DND-41 (cell line): ENCODE measurements at regions not wholly inside any gene's neighbourhood (a gene's known extent, or its start where the extent isn't known, plus 50 kb on each side); places are given as distances from the start of the nearest gene placed in this dataset.
A peak's percentile ranks its signal among the peaks of the same experiment; 100 is the strongest.
"Not testable (repeated sequence)": the region's sequence is repeated elsewhere in the genome, so short reads cannot be mapped to it uniquely, and the experiment has no call there.

Source experiments
- ATAC-seq: fragments of 200-7000 bp; cut with Tn5 transposase; 3 replicates; pipeline ENCODE4 v1.9.1; 2021; ENCODE audit warnings: low read depth; ENCODE audit not compliant: insufficient read depth
- DNase-seq: peaks from one replicate; pipeline ENCODE4 v3.0.0-alpha.2; 2020
- H2AFZ ChIP-seq: 2 replicates; pipeline ENCODE4 v1.6.0; 2012; ENCODE audit warnings: low read depth, low read length
- H3K27ac ChIP-seq: 2 replicates; pipeline ENCODE4 v1.5.1; 2012; ENCODE audit warnings: low read length, inconsistent platforms
- H3K27me3 ChIP-seq: fragments of 200-600 bp; sonication (generic); 2 replicates; pipeline ENCODE4 v1.6.0; 2012; ENCODE audit warnings: low read length, mild to moderate bottlenecking, inconsistent platforms; ENCODE audit not compliant: insufficient read depth, poor library complexity
- H3K36me3 ChIP-seq: 2 replicates; pipeline ENCODE4 v1.5.1; 2012; ENCODE audit warnings: low read length, inconsistent platforms; ENCODE audit not compliant: insufficient read depth
- H3K4me1 ChIP-seq: 2 replicates; pipeline ENCODE4 v1.5.1; 2012; ENCODE audit warnings: mild to moderate bottlenecking, low read length; ENCODE audit not compliant: insufficient read depth
- H3K4me2 ChIP-seq: 2 replicates; pipeline ENCODE4 v1.6.0; 2012; ENCODE audit warnings: mild to moderate bottlenecking, moderate library complexity, low read length, inconsistent platforms; ENCODE audit not compliant: insufficient read depth
- H3K4me3 ChIP-seq, 2 experiments: fragments of 200-600 bp in 1 of 2; shearing (Covaris generic) in 1 of 2; 2 replicates each; pipeline ENCODE4 v1.5.1; 2012 to 2016; ENCODE audit warnings: inconsistent platforms in 2 of 2, low read length in 2 of 2, mild to moderate bottlenecking in 2 of 2, low read depth in 1 of 2, moderate library complexity in 1 of 2
- H3K79me2 ChIP-seq: 2 replicates; pipeline ENCODE4 v1.6.0; 2012; ENCODE audit warnings: low read length, inconsistent platforms; ENCODE audit not compliant: insufficient read depth
- H3K9ac ChIP-seq: 2 replicates; pipeline ENCODE4 v1.6.0; 2012; ENCODE audit warnings: low read depth, mild to moderate bottlenecking, inconsistent platforms, low read length, moderate library complexity
- H3K9me3 ChIP-seq: 2 replicates; pipeline ENCODE4 v1.5.1; 2012; ENCODE audit warnings: low read length, moderate library complexity, mild to moderate bottlenecking, inconsistent platforms; ENCODE audit not compliant: insufficient read depth, severe bottlenecking
- H4K20me1 ChIP-seq: 2 replicates; pipeline ENCODE4 v1.6.0; 2012; ENCODE audit warnings: low read length; ENCODE audit not compliant: insufficient read depth
- EZH2 ChIP-seq: IDR thresholded peaks from 3 replicates; pipeline ENCODE4 v1.6.1; 2012; ENCODE audit warnings: borderline replicate concordance, low read depth, mild to moderate bottlenecking, moderate library complexity, low read length, inconsistent platforms; ENCODE audit not compliant: severe bottlenecking
- TF ChIP-seq, protein P1 (sequence below): IDR thresholded peaks from 2 replicates; pipeline ENCODE4 v1.5.1; 2012; ENCODE audit warnings: borderline replicate concordance, low read length, moderate library complexity, mild to moderate bottlenecking; ENCODE audit not compliant: poor library complexity, severe bottlenecking; ENCODE audit errors: extremely low read depth

DNA sequence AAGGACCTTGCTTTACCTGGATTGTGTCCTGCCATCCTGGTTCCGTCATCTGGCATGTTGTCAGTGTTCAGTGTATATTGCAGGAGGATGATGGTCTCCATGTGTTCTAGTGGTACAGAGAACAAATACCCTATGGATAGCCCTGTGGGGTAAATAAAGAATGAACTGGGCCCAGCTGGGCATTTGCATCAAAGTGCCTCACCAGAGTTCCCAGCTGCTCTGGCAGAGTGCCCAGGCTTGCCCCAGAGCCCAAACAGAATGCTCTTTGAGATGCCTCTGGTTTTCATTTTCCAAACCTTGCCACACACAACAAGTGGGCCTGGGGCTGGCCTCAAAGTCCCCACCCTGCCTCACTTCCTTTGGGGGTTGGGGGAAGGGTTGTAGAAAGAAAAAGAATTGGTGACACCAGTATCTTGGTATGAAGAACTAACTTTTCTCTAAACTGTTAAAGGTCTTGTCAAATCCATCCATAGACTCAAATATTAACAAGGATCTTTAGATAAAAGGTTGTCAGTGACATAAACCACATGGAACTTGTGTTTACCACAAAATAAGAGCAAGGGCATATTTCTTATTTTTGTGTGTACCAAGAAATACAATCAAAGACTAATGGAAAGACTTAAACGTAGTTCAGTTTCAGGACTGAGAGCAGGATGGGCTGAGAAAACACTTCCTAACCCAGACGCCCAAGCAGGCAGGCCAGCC is 82.2 kb downstream of the LMO4 start:
- DNase-seq (peak; percentile 4), ATAC-seq (peak; percentile 44; the same call in 1 of the 3 replicates)
- Histone ChIP-seq H3K79me2 (no peaks in the 10 kb centered on the region), H3K4me3 (no peak overlapping the region), H4K20me1 (no peaks in the 10 kb centered on the region), H3K4me2 (no peak overlapping the region), H3K9me3 (no peaks in the 10 kb centered on the region), H3K36me3 (no peaks in the 10 kb centered on the region), H2AFZ (no peak overlapping the region), H3K27me3 (peaks cover 3% of the 10 kb centered on the region), H3K4me1 (no peaks in the 10 kb centered on the region), H3K9ac (no peak overlapping the region), H3K27ac (no peak overlapping the region)
- TF ChIP-seq EZH2 = no peak
- TF ChIP-seq, protein P1, sequence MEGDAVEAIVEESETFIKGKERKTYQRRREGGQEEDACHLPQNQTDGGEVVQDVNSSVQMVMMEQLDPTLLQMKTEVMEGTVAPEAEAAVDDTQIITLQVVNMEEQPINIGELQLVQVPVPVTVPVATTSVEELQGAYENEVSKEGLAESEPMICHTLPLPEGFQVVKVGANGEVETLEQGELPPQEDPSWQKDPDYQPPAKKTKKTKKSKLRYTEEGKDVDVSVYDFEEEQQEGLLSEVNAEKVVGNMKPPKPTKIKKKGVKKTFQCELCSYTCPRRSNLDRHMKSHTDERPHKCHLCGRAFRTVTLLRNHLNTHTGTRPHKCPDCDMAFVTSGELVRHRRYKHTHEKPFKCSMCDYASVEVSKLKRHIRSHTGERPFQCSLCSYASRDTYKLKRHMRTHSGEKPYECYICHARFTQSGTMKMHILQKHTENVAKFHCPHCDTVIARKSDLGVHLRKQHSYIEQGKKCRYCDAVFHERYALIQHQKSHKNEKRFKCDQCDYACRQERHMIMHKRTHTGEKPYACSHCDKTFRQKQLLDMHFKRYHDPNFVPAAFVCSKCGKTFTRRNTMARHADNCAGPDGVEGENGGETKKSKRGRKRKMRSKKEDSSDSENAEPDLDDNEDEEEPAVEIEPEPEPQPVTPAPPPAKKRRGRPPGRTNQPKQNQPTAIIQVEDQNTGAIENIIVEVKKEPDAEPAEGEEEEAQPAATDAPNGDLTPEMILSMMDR = no peak

DNA sequence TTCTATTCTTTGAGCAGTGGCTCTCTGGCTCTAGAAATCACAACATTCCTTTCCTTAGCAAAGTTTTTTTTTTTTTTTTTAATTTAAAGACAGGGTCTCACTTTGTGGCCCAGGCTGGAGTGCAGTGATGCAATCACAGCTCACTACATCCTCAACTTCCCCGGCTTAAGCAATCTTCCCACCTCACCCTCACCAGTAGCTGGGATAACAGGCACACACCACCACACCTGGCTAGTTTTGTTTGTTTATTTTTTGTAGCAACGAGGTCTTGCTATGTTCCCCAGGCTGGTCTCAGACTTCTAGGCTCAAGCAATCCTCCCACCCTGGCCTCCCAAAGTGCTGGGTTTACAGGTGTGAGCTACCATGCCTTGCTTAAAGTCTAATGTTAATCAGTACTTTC is 85.2 kb downstream of the LMO4 start:
- ATAC-seq, H3K36me3 ChIP-seq, H3K4me3 ChIP-seq, DNase-seq, H3K27me3 ChIP-seq, H3K9me3 ChIP-seq, H3K79me2 ChIP-seq, H3K9ac ChIP-seq, H3K4me2 ChIP-seq, H2AFZ ChIP-seq, H4K20me1 ChIP-seq, H3K4me1 ChIP-seq, H3K27ac ChIP-seq: not testable (repeated sequence)

- H3K4me3 ChIP-seq = no peak overlapping the region
- no peaks in the 10 kb centered on the region for H4K20me1 ChIP-seq
- H3K4me1 ChIP-seq = no peaks in the 10 kb centered on the region
- H2AFZ ChIP-seq = no peak overlapping the region
- no peak overlapping the region for H3K9ac ChIP-seq
- no peak overlapping the region for H3K4me2 ChIP-seq
- no peaks in the 10 kb centered on the region for H3K36me3 ChIP-seq
- ATAC-seq = no peak
- DNase-seq = no peak
- H3K9me3 ChIP-seq = no peaks in the 10 kb centered on the region
- H3K79me2 ChIP-seq = no peaks in the 10 kb centered on the region
- no peak overlapping the region for H3K27ac ChIP-seq
- TF ChIP-seq, protein P1 = no peak
- TF ChIP-seq EZH2 = no peak
- no peaks in the 10 kb centered on the region for H3K27me3 ChIP-seq
Measured at GRCh38 chr1:87418048-87418447, 89.4 kb downstream of the LMO4 start.

DNA sequence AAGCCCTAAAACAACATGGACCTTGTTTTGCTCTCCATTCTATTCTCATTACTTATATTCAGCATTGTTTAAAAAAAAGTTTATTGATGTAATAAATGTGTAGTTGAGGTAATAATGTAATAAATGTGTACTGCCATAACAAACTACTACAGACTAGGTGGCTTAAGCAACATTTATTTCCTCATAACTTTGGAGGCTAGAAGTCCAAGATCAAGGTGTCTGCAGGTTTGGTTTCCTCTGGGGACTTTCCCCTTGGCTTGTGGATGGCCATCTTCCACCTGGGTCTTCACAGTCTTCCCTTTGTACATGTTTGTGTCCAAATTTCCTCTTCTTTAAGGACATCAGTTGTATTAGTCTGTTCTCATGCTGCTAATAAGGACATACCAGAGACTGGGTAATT is 93.1 kb downstream of the LMO4 start:
- H4K20me1 ChIP-seq = no peaks in the 10 kb centered on the region
- H3K9ac ChIP-seq = no peak overlapping the region
- H3K4me2 ChIP-seq = no peak overlapping the region
- H3K36me3 ChIP-seq = no peaks in the 10 kb centered on the region
- DNase-seq (no peak), ATAC-seq (no peak)
- TF ChIP-seq EZH2 = no peak
- TF ChIP-seq, protein P1 = no peak
- H3K9me3 ChIP-seq = no peaks in the 10 kb centered on the region
- H3K4me3 ChIP-seq = no peak overlapping the region
- no peak overlapping the region for H3K27ac ChIP-seq
- H3K79me2 ChIP-seq = no peaks in the 10 kb centered on the region
- H3K27me3 ChIP-seq = no peaks in the 10 kb centered on the region
- H2AFZ ChIP-seq = no peak overlapping the region
- H3K4me1 ChIP-seq = no peaks in the 10 kb centered on the region
